ENCODE measurements at regions not wholly inside any gene's neighbourhood (a gene's known extent, or its start where the extent isn't known, plus 50 kb on each side); places are given as distances from the start of the nearest gene placed in this dataset.

DNA sequence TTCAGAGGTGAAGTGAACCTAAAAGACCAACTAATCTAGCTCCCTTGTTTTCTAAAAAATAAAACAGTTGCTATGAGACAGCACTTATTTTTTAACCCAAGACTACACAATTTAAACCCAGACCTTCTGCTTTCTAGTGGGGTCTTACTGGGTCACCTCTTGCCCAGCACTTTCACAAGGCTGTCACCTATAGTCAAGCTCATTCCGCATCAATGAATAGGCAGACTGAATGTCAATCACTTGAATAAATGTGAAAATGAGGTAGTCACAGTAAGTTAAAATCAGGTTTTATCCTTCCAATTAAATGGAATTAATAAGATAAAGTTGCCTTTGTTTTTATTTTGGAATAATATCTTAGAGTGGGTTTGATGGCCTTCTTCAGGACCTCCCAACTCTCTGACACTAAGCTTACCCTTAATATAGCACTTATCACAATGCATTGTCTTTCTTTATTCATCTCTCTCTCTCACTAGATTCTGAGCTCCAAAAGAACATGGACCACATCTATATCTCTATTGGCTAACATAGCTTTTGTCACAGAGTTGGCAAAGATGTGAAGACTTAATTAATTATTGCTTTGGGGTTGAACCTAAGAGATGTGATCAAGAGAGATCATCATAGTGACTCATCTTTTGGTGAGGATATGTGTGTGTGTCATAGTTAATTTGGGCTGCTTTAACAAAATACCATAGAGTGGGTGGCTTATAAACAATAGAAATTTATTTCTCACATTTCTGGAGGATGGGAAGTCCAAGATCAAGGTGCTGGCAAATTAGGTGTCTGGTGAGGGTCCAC, 248.7 kb upstream of the DAB1 start:
- TF ChIP-seq, protein P1, sequence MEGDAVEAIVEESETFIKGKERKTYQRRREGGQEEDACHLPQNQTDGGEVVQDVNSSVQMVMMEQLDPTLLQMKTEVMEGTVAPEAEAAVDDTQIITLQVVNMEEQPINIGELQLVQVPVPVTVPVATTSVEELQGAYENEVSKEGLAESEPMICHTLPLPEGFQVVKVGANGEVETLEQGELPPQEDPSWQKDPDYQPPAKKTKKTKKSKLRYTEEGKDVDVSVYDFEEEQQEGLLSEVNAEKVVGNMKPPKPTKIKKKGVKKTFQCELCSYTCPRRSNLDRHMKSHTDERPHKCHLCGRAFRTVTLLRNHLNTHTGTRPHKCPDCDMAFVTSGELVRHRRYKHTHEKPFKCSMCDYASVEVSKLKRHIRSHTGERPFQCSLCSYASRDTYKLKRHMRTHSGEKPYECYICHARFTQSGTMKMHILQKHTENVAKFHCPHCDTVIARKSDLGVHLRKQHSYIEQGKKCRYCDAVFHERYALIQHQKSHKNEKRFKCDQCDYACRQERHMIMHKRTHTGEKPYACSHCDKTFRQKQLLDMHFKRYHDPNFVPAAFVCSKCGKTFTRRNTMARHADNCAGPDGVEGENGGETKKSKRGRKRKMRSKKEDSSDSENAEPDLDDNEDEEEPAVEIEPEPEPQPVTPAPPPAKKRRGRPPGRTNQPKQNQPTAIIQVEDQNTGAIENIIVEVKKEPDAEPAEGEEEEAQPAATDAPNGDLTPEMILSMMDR (IDR thresholded peaks at IDR 0.05) = no peak
- TF ChIP-seq EZH2phosphoT487 (IDR thresholded peaks at IDR 0.05) = no peak

All from neural progenitor cell (in vitro differentiated cells).